HG03066 (cell line): ENCODE measurements at regions not wholly inside any gene's neighbourhood (a gene's known extent, or its start where the extent isn't known, plus 50 kb on each side); places are given as distances from the start of the nearest gene placed in this dataset.

Experiments used
- ATAC-seq: cut with Tn5 transposase; IDR thresholded peaks from one replicate; pipeline ENCODE4 v1.9.1; 2021; ENCODE audit warnings: low read depth; ENCODE audit not compliant: unreplicated experiment

- ATAC-seq, result no peak
Observed at GRCh38 chr18:79625924-79626561, 53.6 kb upstream of the CTDP1 start.

GRCh38 chr18:79626905-79627749, 52.5 kb upstream of the CTDP1 start:
- no peak for ATAC-seq

GRCh38 chr18:79627750-79628294, 51.8 kb upstream of the CTDP1 start:
- no peak for ATAC-seq

GRCh38 chr18:79628416-79629248, 51.0 kb upstream of the CTDP1 start:
- no peak for ATAC-seq

- no peak for ATAC-seq
Observed at GRCh38 chr18:79629249-79629558, 50.4 kb upstream of the CTDP1 start.

- no peak for ATAC-seq
Observed at GRCh38 chr18:79629606-79630005, 50.0 kb upstream of the CTDP1 start.
